ENCODE measurements at regions not wholly inside any gene's neighbourhood (a gene's known extent, or its start where the extent isn't known, plus 50 kb on each side); places are given as distances from the start of the nearest gene placed in this dataset.

DNA sequence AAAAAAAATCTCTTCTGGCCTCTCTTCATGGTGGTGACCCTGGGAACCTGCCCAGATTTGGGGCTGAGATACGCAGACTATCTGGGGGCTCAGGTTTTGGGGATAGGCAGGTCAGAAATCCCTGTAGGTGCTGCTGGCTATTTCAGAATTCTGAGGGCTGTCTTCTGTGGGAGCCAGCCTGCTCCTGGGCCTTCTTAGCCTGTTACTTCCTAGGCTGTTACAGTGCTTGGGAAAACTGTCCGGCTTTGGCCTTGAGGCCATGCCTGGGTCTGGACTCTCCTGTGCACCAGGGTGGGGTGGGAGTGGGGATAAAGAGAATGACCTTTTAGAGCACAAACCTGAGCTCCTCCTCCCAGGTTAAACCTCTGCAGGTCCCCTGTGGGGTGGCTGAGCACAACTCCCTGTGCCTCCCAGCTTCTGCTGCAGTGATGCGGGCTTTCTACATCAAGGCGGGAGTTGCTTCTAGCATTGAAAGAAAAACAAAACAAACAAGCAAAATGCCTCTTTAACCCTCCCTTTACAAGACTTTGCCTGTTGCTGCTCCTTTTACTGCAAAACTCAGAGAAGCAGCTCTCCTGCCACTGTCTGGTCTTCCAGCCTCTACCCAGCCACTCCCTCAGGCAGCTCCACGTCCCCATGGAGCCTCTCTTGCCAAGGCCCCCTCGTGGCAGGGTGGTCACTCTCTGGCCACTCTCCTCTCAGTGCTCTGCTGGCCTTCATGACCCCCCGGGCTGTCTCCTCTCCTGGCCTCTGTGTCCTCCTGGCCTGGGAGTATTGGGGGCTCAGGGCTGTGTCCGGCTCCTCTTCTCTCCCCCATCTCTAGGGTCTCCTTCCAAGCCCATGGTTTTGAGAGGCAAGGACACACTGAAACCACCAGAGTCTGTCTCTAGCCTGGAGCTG lies 293.0 kb upstream of the HS6ST1 start:
- no peaks in the 10 kb centered on the region for H3K27me3 Mint-ChIP-seq (ENCODE audit: insufficient read depth, unreplicated experiment)
- H3K4me1 Mint-ChIP-seq (ENCODE audit: low read depth, unreplicated experiment): no peaks in the 10 kb centered on the region
- no peaks in the 10 kb centered on the region for H3K27me3 ChIP-seq (replicated peaks; ENCODE audit: control insufficient read depth, insufficient read depth, low read length)
- intact Hi-C loops (cut with micrococcal nuclease; ENCODE audit: unreplicated experiment): no loop called here
- H3K4me1 ChIP-seq: no peaks in the 10 kb centered on the region
- ChIA-PET POLR2A (no interaction called here), CTCF (no interaction called here)
- TF ChIP-seq, protein P1, sequence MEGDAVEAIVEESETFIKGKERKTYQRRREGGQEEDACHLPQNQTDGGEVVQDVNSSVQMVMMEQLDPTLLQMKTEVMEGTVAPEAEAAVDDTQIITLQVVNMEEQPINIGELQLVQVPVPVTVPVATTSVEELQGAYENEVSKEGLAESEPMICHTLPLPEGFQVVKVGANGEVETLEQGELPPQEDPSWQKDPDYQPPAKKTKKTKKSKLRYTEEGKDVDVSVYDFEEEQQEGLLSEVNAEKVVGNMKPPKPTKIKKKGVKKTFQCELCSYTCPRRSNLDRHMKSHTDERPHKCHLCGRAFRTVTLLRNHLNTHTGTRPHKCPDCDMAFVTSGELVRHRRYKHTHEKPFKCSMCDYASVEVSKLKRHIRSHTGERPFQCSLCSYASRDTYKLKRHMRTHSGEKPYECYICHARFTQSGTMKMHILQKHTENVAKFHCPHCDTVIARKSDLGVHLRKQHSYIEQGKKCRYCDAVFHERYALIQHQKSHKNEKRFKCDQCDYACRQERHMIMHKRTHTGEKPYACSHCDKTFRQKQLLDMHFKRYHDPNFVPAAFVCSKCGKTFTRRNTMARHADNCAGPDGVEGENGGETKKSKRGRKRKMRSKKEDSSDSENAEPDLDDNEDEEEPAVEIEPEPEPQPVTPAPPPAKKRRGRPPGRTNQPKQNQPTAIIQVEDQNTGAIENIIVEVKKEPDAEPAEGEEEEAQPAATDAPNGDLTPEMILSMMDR (IDR thresholded peaks at IDR 0.05; ENCODE audit: insufficient read depth in 1 of 2, low read depth in 1 of 2, low read length in 1 of 2, severe bottlenecking in 1 of 2, unreplicated experiment in 1 of 2): no peak
- peak in 1 of 2 experiments; percentile 25 for DNase-seq
- H3K27ac Mint-ChIP-seq (ENCODE audit: unreplicated experiment): no peak overlapping the region
- H3K9me3 ChIP-seq: no peaks in the 10 kb centered on the region
- no peak overlapping the region for H3K4me3 Mint-ChIP-seq (ENCODE audit: unreplicated experiment)
- H3K4me3 ChIP-seq (ENCODE audit: low read depth, low read length): no peak overlapping the region
- H3K36me3 ChIP-seq (ENCODE audit: control insufficient read depth, insufficient read depth, low read length): no peaks in the 10 kb centered on the region
- H3K36me3 Mint-ChIP-seq (ENCODE audit: insufficient read depth, unreplicated experiment): no peaks in the 10 kb centered on the region
- no TSS peak for BruUV-seq (replicated peaks)
- H3K9me3 Mint-ChIP-seq (ENCODE audit: unreplicated experiment): no peaks in the 10 kb centered on the region

DNA sequence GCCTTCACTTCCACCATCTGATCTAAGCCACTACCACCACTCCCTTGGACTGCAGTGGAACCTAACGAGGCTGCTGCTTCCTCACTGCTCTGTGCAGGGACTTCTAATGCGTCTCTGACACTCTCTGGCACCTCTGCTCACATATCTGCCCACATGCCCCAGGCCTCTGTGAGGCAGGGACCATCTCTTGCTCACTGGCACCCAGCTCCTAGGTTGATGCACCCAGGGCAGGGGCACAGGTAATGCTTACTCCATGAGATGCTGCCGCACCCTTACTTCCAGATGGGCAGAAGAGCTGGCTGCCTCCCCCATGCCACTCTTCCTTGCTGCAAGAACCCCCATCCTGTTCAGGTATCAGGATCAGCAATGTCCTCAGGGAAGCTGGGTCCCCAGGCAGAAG lies 294.0 kb upstream of the HS6ST1 start:
- H3K27me3 Mint-ChIP-seq (ENCODE audit: insufficient read depth, unreplicated experiment): no peaks in the 10 kb centered on the region
- TF ChIP-seq, protein P1 (IDR thresholded peaks at IDR 0.05; ENCODE audit: insufficient read depth in 1 of 2, low read depth in 1 of 2, low read length in 1 of 2, severe bottlenecking in 1 of 2, unreplicated experiment in 1 of 2): no peak

GRCh38 chr2:128613351-128613750 lies 294.7 kb upstream of the HS6ST1 start:
- H3K36me3 Mint-ChIP-seq (ENCODE audit: insufficient read depth, unreplicated experiment): no peaks in the 10 kb centered on the region
- no peaks in the 10 kb centered on the region for H3K4me1 Mint-ChIP-seq (ENCODE audit: low read depth, unreplicated experiment)
- Histone ChIP-seq H3K27me3 (replicated peaks; ENCODE audit: control insufficient read depth, insufficient read depth, low read length) (no peaks in the 10 kb centered on the region), H3K36me3 (ENCODE audit: control insufficient read depth, insufficient read depth, low read length) (no peaks in the 10 kb centered on the region), H3K9me3 (no peaks in the 10 kb centered on the region), H3K4me3 (ENCODE audit: low read depth, low read length) (no peak overlapping the region), H3K4me1 (no peaks in the 10 kb centered on the region)
- ChIA-PET CTCF (no interaction called here), POLR2A (no interaction called here)
- no peaks in the 10 kb centered on the region for H3K27me3 Mint-ChIP-seq (ENCODE audit: insufficient read depth, unreplicated experiment)
- TF ChIP-seq, protein P1 (IDR thresholded peaks at IDR 0.05; ENCODE audit: insufficient read depth in 1 of 2, low read depth in 1 of 2, low read length in 1 of 2, severe bottlenecking in 1 of 2, unreplicated experiment in 1 of 2): no peak
- BruUV-seq (replicated peaks): no TSS peak
- peak in 1 of 2 experiments; percentile 19 for DNase-seq
- no peak overlapping the region for H3K27ac Mint-ChIP-seq (ENCODE audit: unreplicated experiment)
- H3K9me3 Mint-ChIP-seq (ENCODE audit: unreplicated experiment): no peaks in the 10 kb centered on the region
- H3K4me3 Mint-ChIP-seq (ENCODE audit: unreplicated experiment): no peak overlapping the region
- intact Hi-C loops (cut with micrococcal nuclease; ENCODE audit: unreplicated experiment): no loop called here

More for the DNA sequence above, 294.0 kb upstream of the HS6ST1 start:
- Histone ChIP-seq H3K4me1 (no peaks in the 10 kb centered on the region), H3K36me3 (ENCODE audit: control insufficient read depth, insufficient read depth, low read length) (no peaks in the 10 kb centered on the region), H3K9me3 (no peaks in the 10 kb centered on the region), H3K4me3 (ENCODE audit: low read depth, low read length) (no peak overlapping the region), H3K27me3 (replicated peaks; ENCODE audit: control insufficient read depth, insufficient read depth, low read length) (no peaks in the 10 kb centered on the region)
- Mint-ChIP-seq H3K4me1 (ENCODE audit: low read depth, unreplicated experiment) (no peaks in the 10 kb centered on the region), H3K9me3 (ENCODE audit: unreplicated experiment) (no peaks in the 10 kb centered on the region), H3K27ac (ENCODE audit: unreplicated experiment) (no peak overlapping the region), H3K4me3 (ENCODE audit: unreplicated experiment) (no peak overlapping the region), H3K36me3 (ENCODE audit: insufficient read depth, unreplicated experiment) (no peaks in the 10 kb centered on the region)
- intact Hi-C loops (cut with micrococcal nuclease; ENCODE audit: unreplicated experiment): no loop called here
- ChIA-PET POLR2A (no interaction called here), CTCF (no interaction called here)
- no TSS peak for BruUV-seq (replicated peaks)
- peak in 1 of 2 experiments; percentile 17 for DNase-seq

Measured in Caco-2 (cell line).